GM18498 (cell line): ENCODE measurements at regions not wholly inside any gene's neighbourhood (a gene's known extent, or its start where the extent isn't known, plus 50 kb on each side); places are given as distances from the start of the nearest gene placed in this dataset.
"Not testable (repeated sequence)": the region's sequence is repeated elsewhere in the genome, so short reads cannot be mapped to it uniquely, and the experiment has no call there.

Source experiments
- ATAC-seq: cut with Tn5 transposase; IDR thresholded peaks from one replicate; pipeline ENCODE4 v1.9.1; 2021; ENCODE audit warnings: mild to moderate bottlenecking, moderate library complexity; ENCODE audit not compliant: unreplicated experiment

DNA sequence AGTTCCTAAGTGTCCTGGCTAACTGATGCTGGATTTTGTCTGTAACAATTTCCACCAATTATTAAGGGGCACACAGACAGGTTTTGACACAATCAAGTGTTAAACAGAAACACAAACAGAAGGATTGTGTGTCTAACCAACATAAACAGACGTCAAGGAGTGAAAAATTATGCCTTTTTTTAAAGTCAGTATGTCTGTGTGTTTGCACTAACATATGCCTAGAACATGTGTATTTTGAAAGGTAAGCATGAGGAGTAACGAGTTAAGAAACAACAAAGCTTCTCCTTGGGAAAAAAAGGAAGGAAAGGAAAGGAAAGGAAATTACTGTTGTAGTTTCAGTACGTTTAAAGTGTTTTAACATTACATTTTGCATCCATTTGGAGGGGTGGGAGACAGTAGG is 466.3 kb upstream of the ID4 start:
- ATAC-seq = no peak

DNA sequence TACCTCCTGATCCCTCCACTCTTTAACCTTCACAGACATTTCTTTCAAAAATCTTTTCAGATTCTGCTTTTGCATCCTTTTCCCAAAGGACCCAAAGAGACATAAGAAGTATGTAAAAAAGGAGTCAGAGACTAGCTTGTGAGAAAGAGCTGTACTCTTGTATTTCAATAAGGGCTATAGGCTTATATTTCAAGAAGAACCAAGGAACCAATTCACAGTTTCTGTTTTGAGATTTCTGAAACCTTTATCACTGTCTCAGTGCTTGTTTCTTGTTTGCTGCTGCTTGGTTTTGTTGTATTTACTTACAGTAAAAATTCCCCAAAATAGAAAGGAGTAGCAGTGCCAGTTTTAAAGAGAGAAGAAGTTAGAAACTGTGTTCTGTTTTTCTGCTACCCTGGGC is 461.6 kb upstream of the ID4 start:
- ATAC-seq = no peak

DNA sequence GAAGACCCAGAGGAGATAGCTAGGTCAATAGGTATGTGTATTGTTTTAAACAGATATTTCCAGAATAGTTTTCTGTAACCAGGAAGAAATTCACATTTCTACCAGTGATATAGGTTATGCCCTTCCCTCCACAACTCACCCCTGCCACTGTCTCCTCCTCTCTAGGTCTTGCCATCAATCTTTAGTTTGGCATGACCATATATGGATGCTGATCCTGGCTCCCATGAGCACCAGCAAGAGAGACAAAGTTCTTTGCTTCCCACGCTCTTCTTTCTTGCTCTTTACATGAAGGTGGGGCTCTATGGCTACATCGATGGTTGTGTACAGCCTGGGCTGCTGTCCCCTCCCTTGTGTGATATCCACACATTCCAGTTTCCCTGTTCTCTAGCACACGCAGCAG is 459.4 kb upstream of the ID4 start:
- ATAC-seq = no peak

DNA sequence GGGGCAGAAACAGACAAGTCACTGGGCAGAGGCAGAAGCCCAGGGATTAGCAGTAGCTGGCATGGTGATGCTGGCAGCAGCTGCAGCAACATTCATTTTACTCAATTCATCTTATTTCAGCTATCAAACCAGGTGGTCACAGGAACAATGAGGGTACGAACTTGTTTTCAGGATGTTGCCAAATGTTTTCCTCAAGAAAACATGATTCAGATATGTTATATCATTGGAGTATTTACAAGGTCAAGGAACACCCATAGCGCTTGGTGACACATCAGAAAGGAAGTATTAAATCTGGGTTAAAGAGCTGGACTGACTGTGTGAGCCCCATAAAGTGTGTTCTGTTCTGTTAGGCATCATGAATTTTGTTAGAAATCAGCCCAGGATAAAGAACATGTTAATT is 456.9 kb upstream of the ID4 start:
- no peak for ATAC-seq

DNA sequence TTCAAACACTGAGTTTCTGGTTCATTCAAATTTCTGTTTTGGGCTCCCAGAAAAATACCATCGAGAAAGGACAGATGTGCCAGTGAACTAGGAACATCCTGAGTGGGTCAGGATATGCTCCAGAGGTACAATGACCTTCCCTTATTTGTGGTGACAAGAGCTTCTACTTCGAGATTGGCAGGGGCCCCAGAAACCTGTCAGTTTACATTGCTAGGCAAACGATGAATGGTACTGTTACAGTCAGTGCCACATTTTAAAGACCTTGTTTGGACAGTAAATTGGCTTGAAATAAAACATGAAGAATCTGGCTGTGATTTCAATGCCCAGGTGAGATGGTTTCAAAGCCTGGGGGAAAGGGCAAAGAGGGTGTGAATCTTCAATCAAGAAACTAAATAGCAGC is 454.5 kb upstream of the ID4 start:
- no peak for ATAC-seq

DNA sequence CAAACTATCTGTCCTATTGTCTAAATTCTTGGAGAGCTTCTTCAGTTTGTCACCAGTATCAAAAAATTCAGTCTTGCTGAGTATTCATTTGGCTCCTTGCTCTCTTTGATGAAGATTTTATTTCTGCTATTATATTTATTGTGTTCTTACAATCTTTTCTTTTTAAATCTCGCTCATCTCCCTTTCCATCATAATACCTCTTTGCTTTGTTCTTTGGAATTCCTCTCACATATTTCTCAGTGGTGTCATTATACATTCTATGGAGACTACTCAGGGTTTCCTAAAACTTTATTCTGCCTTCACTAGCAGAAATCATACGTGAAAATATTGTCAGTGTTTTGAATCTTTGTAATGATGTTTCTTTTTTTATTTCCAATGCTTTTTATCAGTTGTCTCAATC is 445.2 kb upstream of the ID4 start:
- ATAC-seq = no peak

DNA sequence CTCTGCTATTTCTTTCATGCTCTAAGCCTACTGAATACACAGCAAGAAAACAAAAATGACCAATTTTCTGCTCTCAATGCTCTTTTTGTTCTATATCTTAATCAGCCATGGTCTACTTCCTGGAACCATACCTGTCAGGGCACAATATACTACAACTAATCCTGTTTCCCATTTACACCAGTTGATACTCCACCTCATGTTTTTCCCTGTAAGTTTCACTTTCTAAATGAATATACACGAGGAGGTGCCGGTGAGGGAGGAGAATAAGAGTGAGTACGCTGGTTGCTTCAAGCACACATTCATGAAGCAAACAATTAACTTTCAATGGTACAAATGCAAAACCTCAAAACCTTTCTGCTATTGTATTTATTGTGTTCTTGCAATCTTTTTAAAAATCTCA is 443.1 kb upstream of the ID4 start:
- ATAC-seq = no peak

DNA sequence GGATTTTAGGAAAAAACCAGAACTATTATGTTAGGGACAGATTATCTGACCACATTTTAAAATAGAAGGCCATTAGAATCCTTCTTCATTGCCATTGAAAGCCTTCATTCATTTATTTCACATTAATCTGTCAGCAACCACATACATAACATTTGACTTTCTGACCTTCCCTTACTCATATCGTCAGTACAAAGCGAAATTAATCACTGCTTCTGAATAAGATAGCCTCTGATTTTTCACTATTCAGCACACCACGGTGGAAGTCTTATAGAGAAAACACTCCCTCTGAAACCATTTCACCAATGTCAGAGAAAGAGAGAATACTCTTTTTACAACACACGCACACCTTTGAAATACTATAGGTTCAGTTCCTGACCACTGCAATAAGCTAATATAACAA is 442.5 kb upstream of the ID4 start:
- no peak for ATAC-seq

DNA sequence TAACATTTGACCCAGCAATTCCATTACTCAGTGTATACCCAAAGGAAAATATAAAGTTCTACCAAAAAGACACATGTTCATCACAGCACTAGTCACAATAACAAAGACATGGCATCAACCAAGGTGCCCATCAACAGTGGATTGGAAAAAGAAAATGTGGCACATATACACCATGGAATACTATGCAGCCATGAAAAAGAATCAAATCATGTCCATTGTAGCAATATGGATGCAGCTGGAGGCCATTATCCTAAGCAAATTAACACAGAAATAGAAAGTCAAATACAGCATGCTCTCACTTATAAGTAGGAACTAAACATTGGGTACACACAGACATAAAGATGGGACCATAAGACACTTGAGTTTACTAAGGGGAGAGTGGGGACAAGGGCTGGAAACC is 441.9 kb upstream of the ID4 start:
- ATAC-seq = no peak

DNA sequence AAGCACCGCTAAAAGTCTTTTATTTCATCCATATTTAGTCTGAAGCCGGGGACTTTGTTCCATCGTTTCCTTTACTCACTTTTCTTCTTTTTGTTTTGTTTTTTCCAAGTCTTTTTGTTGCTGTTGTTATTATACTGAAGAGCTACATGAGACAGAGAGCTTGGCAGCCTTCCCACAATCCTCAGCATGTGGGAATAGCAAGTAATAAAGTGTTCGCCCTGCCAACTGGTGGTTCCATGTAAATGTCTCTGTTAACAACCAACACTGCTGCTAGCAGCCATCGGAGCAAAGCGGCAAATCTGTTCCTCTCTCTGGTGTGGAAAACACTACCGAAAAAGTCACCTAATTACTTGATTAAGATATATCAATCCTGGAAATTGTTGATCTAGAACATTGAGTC is 437.8 kb upstream of the ID4 start:
- ATAC-seq = no peak

DNA sequence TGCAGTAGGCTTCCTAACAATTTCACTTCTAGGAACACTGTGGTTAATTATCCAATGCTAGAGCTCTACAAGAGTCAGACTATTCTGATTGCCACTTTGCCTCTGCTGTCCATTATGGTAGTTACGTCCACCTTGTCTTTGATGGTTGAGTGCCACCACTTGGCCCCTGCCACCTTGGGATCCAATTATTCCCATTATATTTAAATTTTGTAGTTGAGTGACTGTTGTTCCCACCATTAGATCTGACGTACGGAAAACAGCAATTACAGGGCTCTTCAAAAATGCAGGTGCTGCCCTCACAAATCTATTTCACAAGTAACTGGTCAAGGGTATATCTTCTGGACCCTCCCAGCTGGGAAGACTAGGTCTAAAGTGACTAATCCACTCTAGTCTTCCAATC is 432.3 kb upstream of the ID4 start:
- ATAC-seq = not testable (repeated sequence)

DNA sequence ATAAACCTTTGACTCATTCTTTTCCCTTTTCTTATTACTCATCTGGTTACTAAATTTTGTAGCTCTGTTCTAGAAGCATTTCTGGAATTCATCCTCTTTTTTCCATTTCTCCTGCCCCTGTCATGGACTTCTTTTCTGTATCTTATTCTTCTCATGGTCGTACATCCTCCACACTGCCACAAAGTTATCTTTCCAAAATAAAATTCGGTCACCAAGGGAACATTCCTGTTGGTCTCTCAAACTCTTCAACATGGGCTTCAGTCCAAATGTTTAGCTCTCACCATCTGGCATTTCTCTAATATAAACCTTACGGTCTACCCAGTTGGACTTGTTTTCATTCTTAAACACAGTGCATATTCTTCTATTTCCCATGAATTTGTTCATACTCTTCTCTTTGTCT is 428.8 kb upstream of the ID4 start:
- ATAC-seq = no peak

DNA sequence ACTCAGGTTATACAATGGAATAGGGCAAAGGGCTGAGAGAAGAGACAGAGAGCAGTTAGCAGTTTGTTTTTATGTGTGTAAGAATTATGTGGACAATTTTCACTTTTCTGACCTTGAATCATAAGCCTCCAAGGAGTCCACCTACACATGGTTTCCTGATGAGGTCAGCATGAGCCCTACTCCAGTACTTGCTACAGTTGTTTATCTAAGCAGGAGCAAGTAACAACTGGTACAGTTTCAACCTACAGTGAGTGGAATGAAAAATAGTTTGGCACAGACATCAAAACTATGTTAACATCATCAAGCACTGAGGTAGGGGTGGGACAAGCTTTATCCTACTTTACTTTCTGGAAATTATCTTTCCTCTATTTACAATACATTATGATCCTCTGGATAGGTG is 426.7 kb upstream of the ID4 start:
- no peak for ATAC-seq

DNA sequence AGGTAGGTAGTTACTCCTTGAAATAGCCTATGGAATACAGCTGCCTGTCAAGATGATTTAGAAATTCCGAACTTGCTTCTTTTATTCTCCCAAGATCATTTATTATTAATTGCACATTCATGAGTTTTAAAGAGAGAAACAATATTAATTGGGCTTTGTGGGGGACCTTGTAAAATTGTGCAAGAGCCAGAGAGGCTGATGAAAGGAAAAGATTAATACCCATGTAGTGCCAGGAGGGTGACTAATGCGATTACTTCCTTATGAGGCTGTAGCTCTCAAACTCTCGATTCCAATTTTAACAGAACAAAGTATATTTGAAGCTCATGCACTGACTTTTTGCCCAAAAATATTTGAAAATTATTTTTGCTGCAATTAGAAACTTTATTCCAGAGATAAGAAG is 423.8 kb upstream of the ID4 start:
- ATAC-seq = no peak

DNA sequence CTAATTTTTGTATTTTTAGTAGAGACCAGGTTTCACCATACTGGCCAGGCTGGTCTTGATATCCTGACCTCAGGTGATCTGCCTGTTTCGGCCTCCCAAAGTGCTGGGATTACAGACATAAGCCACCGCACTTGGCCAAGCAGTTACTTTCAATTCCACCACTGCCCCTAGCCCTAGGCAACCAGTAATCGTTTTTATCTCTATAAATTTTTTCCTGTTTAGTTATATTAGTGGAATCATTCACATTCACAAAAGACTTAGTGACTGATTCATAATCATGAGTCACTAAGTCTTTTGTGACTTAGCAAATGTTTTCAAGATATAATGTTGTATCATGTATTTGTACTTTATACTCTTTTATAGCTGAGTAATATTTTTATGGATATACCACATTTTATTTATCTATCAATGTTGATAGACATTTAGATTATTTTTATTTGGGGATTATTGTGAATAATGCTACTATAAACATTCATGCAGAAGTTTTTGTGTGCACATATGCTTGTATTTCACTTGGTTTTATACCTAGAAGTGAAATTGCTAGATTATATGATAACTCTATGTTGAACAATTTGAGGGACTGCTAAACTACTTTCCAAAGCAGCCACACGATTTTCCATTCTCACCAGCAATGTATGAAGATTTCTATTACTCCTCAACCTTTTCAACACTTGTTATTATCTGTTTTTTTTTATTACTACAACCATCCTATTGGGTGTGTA is 421.4 kb upstream of the ID4 start:
- ATAC-seq = no peak

DNA sequence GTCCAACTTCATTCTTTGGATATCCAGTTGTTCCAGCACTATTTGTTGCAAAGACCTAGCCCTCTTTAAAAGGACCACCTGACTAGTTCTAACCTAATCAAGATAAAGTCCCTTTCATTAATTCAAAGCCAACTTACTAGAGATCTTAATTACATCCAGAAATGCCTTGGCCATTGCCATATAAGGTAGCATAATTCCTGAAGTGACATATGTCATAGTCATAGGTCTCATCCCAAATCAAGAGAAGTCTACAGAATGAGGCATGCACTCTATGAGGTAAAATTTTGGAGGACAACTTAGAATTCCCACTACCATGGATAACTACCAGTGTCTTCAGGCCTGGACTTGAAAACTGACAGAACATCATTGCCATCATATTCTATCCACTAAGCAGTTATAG is 420.4 kb upstream of the ID4 start:
- no peak for ATAC-seq

DNA sequence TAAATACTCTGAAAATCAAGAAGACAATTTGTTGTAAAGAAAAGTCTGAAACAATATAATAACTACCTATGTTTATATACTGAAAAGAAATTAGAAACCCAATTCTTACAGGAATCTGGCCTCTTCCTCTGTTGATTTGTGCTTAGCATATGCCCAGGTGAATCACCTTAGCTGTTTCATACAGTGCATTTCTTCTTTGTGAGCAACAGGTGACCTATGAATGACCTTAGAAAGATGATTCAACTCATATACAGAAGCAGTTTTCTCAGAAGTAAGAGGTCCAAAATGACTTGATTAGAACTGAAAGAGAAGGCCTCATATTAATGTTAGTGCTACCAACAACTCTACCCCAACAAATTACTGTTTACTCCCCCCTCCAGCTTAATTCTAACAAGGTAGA is 419.5 kb upstream of the ID4 start:
- ATAC-seq = no peak

DNA sequence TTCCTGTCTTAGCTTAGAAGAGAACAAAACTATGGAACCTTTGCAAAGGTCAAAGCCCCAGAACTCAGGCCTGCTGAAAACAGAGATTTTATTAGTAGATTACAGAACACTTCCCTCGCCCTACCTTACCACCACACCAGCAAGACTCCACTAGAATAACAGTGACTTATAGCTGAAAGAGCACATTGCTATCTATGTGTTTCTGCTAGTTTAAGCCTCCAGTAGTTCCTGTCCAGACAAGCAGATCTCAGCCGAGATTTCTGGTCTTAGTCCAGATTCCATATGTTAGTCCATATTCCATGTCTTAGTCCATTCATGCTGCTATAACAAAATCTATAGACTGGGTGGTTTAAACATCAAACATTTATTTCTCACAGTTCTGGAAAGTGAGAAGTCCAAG is 412.3 kb upstream of the ID4 start:
- no peak for ATAC-seq

DNA sequence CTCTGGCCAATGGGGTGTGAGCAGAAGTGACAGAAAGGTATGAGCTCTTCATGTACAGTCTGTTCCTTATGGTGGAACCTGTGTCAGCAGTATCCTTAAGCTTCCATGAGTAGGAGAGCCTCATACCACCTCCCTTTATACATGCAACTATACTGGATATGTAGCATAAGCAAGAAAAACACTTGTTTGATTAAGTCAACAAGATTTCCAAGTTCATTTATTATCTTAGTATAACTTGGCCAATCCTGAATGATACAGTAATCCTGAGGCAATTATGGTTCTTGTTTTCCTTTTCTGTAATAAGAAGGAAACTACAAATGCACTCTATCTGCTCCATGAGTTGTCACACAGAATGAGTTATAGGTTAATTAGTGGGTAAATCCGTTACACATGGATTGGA is 409.6 kb upstream of the ID4 start:
- ATAC-seq = no peak

DNA sequence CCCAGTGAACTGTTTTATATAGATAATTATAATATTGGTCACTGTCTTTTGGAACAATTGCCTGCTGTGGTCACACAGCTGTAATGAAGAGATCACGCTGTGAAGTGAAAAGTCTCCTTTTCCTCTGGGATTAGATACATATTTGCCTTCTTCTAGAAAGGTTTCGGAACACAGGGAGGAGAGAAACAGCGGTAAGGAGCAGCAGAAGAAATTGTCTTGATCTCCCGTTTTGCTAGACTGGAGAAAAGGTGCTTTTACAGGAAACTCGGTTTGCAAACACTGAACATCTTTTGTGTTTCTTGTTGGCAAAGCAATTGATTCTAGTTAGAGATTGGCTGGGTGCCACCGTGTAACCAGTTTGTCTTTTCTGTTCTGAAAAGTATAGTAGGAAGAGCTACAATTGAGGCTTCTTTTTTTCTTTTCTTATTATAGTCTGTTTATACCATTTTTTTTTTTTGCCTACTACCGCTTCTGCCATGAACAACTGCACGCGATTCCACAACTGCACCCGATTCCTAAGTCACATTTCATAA is 404.1 kb upstream of the ID4 start:
- no peak for ATAC-seq

DNA sequence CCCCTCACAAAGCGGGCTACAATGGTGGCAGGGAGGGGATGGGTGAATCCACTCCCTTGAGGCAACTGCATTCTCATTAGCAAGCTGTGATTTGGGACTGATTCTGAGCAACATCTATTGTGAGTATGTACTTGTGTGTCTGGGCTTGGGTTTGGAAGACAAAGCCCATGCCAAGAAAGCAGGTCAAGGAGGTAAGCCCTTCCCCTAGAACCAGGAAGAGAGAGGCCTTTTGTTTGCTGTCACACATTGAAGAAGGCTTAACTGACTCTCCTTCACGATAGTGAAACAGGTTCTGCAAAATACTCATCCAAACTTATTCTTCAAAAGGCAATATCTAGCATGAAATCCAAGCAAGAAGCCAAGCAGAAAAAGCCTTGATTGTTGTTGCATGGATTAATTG is 403.1 kb upstream of the ID4 start:
- no peak for ATAC-seq

DNA sequence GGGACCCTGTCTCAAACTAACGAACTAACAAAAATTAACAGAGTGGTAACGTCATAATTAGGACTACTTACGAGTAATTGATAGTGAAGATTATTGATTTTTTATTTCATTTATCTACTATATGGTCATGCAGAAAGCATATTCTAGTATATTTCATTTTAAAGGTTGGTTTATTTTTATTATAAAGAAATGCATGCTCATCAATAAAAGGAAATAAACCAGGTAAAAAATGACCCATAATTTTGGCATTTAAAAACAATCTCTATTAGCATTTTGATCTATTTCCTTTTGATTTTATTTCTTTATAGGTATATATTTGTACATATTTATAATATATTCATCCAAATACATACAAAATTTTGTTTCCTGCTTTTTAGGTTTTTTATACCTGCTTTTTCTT is 401.4 kb upstream of the ID4 start:
- no peak for ATAC-seq
